HG03439 (cell line): ENCODE measurements at regions not wholly inside any gene's neighbourhood (a gene's known extent, or its start where the extent isn't known, plus 50 kb on each side); places are given as distances from the start of the nearest gene placed in this dataset.
"Not testable (repeated sequence)": the region's sequence is repeated elsewhere in the genome, so short reads cannot be mapped to it uniquely, and the experiment has no call there.

ENCODE experiments used
- ATAC-seq: cut with Tn5 transposase; IDR thresholded peaks from one replicate; pipeline ENCODE4 v1.9.1; 2021; ENCODE audit warnings: mild to moderate bottlenecking, moderate library complexity; ENCODE audit not compliant: unreplicated experiment

GRCh38 chr6:19370831-19371230 lies 466.3 kb upstream of the ID4 start:
- ATAC-seq: no peak

GRCh38 chr6:19375613-19376012 lies 461.6 kb upstream of the ID4 start:
- no peak for ATAC-seq

DNA sequence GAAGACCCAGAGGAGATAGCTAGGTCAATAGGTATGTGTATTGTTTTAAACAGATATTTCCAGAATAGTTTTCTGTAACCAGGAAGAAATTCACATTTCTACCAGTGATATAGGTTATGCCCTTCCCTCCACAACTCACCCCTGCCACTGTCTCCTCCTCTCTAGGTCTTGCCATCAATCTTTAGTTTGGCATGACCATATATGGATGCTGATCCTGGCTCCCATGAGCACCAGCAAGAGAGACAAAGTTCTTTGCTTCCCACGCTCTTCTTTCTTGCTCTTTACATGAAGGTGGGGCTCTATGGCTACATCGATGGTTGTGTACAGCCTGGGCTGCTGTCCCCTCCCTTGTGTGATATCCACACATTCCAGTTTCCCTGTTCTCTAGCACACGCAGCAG lies 459.4 kb upstream of the ID4 start:
- ATAC-seq: no peak

- ATAC-seq: no peak
These were observed 456.9 kb upstream of the ID4 start for GRCh38 chr6:19380293-19380692.

DNA sequence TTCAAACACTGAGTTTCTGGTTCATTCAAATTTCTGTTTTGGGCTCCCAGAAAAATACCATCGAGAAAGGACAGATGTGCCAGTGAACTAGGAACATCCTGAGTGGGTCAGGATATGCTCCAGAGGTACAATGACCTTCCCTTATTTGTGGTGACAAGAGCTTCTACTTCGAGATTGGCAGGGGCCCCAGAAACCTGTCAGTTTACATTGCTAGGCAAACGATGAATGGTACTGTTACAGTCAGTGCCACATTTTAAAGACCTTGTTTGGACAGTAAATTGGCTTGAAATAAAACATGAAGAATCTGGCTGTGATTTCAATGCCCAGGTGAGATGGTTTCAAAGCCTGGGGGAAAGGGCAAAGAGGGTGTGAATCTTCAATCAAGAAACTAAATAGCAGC lies 454.5 kb upstream of the ID4 start:
- ATAC-seq: no peak

DNA sequence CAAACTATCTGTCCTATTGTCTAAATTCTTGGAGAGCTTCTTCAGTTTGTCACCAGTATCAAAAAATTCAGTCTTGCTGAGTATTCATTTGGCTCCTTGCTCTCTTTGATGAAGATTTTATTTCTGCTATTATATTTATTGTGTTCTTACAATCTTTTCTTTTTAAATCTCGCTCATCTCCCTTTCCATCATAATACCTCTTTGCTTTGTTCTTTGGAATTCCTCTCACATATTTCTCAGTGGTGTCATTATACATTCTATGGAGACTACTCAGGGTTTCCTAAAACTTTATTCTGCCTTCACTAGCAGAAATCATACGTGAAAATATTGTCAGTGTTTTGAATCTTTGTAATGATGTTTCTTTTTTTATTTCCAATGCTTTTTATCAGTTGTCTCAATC lies 445.2 kb upstream of the ID4 start:
- ATAC-seq: no peak

DNA sequence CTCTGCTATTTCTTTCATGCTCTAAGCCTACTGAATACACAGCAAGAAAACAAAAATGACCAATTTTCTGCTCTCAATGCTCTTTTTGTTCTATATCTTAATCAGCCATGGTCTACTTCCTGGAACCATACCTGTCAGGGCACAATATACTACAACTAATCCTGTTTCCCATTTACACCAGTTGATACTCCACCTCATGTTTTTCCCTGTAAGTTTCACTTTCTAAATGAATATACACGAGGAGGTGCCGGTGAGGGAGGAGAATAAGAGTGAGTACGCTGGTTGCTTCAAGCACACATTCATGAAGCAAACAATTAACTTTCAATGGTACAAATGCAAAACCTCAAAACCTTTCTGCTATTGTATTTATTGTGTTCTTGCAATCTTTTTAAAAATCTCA lies 443.1 kb upstream of the ID4 start:
- ATAC-seq: no peak

- ATAC-seq: no peak
These were observed 442.5 kb upstream of the ID4 start for GRCh38 chr6:19394687-19395086.

- no peak for ATAC-seq
These were observed 441.9 kb upstream of the ID4 start for GRCh38 chr6:19395316-19395715.

GRCh38 chr6:19399406-19399805 lies 437.8 kb upstream of the ID4 start:
- ATAC-seq: no peak

- ATAC-seq: not testable (repeated sequence)
These were observed 432.3 kb upstream of the ID4 start for GRCh38 chr6:19404884-19405283.

DNA sequence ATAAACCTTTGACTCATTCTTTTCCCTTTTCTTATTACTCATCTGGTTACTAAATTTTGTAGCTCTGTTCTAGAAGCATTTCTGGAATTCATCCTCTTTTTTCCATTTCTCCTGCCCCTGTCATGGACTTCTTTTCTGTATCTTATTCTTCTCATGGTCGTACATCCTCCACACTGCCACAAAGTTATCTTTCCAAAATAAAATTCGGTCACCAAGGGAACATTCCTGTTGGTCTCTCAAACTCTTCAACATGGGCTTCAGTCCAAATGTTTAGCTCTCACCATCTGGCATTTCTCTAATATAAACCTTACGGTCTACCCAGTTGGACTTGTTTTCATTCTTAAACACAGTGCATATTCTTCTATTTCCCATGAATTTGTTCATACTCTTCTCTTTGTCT lies 428.8 kb upstream of the ID4 start:
- no peak for ATAC-seq

GRCh38 chr6:19410481-19410880 lies 426.7 kb upstream of the ID4 start:
- ATAC-seq: no peak

DNA sequence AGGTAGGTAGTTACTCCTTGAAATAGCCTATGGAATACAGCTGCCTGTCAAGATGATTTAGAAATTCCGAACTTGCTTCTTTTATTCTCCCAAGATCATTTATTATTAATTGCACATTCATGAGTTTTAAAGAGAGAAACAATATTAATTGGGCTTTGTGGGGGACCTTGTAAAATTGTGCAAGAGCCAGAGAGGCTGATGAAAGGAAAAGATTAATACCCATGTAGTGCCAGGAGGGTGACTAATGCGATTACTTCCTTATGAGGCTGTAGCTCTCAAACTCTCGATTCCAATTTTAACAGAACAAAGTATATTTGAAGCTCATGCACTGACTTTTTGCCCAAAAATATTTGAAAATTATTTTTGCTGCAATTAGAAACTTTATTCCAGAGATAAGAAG lies 423.8 kb upstream of the ID4 start:
- ATAC-seq: no peak

DNA sequence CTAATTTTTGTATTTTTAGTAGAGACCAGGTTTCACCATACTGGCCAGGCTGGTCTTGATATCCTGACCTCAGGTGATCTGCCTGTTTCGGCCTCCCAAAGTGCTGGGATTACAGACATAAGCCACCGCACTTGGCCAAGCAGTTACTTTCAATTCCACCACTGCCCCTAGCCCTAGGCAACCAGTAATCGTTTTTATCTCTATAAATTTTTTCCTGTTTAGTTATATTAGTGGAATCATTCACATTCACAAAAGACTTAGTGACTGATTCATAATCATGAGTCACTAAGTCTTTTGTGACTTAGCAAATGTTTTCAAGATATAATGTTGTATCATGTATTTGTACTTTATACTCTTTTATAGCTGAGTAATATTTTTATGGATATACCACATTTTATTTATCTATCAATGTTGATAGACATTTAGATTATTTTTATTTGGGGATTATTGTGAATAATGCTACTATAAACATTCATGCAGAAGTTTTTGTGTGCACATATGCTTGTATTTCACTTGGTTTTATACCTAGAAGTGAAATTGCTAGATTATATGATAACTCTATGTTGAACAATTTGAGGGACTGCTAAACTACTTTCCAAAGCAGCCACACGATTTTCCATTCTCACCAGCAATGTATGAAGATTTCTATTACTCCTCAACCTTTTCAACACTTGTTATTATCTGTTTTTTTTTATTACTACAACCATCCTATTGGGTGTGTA lies 421.4 kb upstream of the ID4 start:
- ATAC-seq: no peak

DNA sequence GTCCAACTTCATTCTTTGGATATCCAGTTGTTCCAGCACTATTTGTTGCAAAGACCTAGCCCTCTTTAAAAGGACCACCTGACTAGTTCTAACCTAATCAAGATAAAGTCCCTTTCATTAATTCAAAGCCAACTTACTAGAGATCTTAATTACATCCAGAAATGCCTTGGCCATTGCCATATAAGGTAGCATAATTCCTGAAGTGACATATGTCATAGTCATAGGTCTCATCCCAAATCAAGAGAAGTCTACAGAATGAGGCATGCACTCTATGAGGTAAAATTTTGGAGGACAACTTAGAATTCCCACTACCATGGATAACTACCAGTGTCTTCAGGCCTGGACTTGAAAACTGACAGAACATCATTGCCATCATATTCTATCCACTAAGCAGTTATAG lies 420.4 kb upstream of the ID4 start:
- ATAC-seq: no peak

GRCh38 chr6:19417713-19418112 lies 419.5 kb upstream of the ID4 start:
- ATAC-seq: no peak

- no peak for ATAC-seq
These were observed 412.3 kb upstream of the ID4 start for GRCh38 chr6:19424853-19425252.

DNA sequence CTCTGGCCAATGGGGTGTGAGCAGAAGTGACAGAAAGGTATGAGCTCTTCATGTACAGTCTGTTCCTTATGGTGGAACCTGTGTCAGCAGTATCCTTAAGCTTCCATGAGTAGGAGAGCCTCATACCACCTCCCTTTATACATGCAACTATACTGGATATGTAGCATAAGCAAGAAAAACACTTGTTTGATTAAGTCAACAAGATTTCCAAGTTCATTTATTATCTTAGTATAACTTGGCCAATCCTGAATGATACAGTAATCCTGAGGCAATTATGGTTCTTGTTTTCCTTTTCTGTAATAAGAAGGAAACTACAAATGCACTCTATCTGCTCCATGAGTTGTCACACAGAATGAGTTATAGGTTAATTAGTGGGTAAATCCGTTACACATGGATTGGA lies 409.6 kb upstream of the ID4 start:
- no peak for ATAC-seq

DNA sequence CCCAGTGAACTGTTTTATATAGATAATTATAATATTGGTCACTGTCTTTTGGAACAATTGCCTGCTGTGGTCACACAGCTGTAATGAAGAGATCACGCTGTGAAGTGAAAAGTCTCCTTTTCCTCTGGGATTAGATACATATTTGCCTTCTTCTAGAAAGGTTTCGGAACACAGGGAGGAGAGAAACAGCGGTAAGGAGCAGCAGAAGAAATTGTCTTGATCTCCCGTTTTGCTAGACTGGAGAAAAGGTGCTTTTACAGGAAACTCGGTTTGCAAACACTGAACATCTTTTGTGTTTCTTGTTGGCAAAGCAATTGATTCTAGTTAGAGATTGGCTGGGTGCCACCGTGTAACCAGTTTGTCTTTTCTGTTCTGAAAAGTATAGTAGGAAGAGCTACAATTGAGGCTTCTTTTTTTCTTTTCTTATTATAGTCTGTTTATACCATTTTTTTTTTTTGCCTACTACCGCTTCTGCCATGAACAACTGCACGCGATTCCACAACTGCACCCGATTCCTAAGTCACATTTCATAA lies 404.1 kb upstream of the ID4 start:
- no peak for ATAC-seq

GRCh38 chr6:19434065-19434464 lies 403.1 kb upstream of the ID4 start:
- ATAC-seq: no peak

DNA sequence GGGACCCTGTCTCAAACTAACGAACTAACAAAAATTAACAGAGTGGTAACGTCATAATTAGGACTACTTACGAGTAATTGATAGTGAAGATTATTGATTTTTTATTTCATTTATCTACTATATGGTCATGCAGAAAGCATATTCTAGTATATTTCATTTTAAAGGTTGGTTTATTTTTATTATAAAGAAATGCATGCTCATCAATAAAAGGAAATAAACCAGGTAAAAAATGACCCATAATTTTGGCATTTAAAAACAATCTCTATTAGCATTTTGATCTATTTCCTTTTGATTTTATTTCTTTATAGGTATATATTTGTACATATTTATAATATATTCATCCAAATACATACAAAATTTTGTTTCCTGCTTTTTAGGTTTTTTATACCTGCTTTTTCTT lies 401.4 kb upstream of the ID4 start:
- no peak for ATAC-seq
